Esophagus muscularis mucosa (tissue), 4 donors: ENCODE measurements at regions not wholly inside any gene's neighbourhood (a gene's known extent, or its start where the extent isn't known, plus 50 kb on each side); places are given as distances from the start of the nearest gene placed in this dataset.

Experiments
- CTCF ChIP-seq, 3 experiments: fragments of 200-600 bp in 2 of 3; fragments of 450-650 bp in 1 of 3; sonication (generic) in 2 of 3; IDR thresholded peaks; one replicate each; pipeline ENCODE4 v1.5.1; 2017 to 2019; ENCODE audit warnings: antibody characterized with exemption in 3 of 3, mild to moderate bottlenecking in 2 of 3, moderate library complexity in 1 of 3
- EP300 ChIP-seq: sonication (generic); formaldehyde crosslinking; IDR thresholded peaks from one replicate; pipeline ENCODE4 v1.6.1; 2017; ENCODE audit warnings: antibody characterized with exemption
- POLR2A ChIP-seq: fragments of 450-650 bp; IDR thresholded peaks from one replicate; pipeline ENCODE4 v1.6.1; 2017; ENCODE audit warnings: antibody characterized with exemption, moderate library complexity, mild to moderate bottlenecking, low read depth
- POLR2AphosphoS5 ChIP-seq, 2 donors: sonication (generic); formaldehyde crosslinking; IDR thresholded peaks; one replicate each; pipeline ENCODE4 v1.6.1; 2017; ENCODE audit warnings: antibody characterized with exemption in 2 of 2

DNA sequence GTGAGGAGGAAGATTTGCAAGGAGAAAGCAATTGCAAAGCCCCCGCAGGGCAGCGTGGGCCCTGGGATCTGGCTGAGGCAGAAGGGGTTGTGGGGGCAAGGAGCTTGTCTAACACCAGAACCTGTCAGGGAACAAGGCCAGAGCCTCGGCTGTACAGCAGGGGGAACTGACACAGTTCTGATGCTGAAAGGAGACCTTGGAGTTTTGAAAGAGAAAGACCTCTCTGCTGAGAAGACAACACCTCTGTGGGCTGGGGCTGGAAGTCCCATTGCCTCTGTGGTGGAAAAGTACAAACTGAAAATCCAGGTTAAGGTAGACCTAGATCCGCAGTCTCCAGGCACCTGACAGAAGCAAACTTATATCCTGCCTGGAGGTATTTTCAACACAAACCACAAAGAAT lies 86.9 kb upstream of the CST7 start:
- TF ChIP-seq CTCF (IDR thresholded peaks at IDR 0.05) (no peak), POLR2A (no peak), POLR2AphosphoS5 (IDR thresholded peaks at IDR 0.05) (no peak), EP300 (no peak)
